Spleen (tissue), 11 donors: ENCODE measurements at regions not wholly inside any gene's neighbourhood (a gene's known extent, or its start where the extent isn't known, plus 50 kb on each side); places are given as distances from the start of the nearest gene placed in this dataset.

Source experiments
- DNase-seq: peaks from one replicate; pipeline ENCODE4 v3.0.0-alpha.2; 2020
- H3K27ac ChIP-seq, 8 donors: fragments of 200-600 bp; sonication (generic) in 7 of 8; 1 replicate in 4 of 8; 2 replicates in 4 of 8; pipeline versions ENCODE4 v1.5.0 to v1.8.0; 2016 to 2021; ENCODE audit warnings: inconsistent platforms in 4 of 8, mild to moderate bottlenecking in 4 of 8, moderate library complexity in 1 of 8
- H3K27me3 ChIP-seq, 7 donors: fragments of 200-600 bp; sonication (generic) in 6 of 7; replicated peaks in 1 of 7; 1 replicate in 4 of 7; 2 replicates in 3 of 7; pipeline versions ENCODE4 v1.5.0 to v1.8.0; 2016 to 2021; ENCODE audit warnings: inconsistent platforms in 3 of 7, mild to moderate bottlenecking in 1 of 7
- H3K36me3 ChIP-seq, 6 donors: fragments of 200-600 bp; sonication (generic) in 5 of 6; 1 replicate in 4 of 6; 2 replicates in 2 of 6; pipeline versions ENCODE4 v1.5.0 to v1.8.0; 2016 to 2021; ENCODE audit warnings: inconsistent platforms in 2 of 6
- H3K4me1 ChIP-seq, 6 donors: fragments of 200-600 bp; sonication (generic) in 5 of 6; 1 replicate in 3 of 6; 2 replicates in 3 of 6; pipeline versions ENCODE4 v1.5.0 to v1.8.0; 2016 to 2021; ENCODE audit warnings: inconsistent platforms in 3 of 6
- H3K4me3 ChIP-seq, 8 donors: fragments of 200-600 bp; sonication (generic) in 7 of 8; 1 replicate in 4 of 8; 2 replicates in 4 of 8; pipeline versions ENCODE4 v1.5.0 to v1.8.0; 2016 to 2021; ENCODE audit warnings: inconsistent platforms in 4 of 8, mild to moderate bottlenecking in 4 of 8, moderate library complexity in 2 of 8
- H3K9me3 ChIP-seq, 8 donors: fragments of 200-600 bp; sonication (generic) in 7 of 8; 1 replicate in 4 of 8; 2 replicates in 4 of 8; pipeline versions ENCODE4 v1.5.0 to v1.8.0; 2016 to 2021; ENCODE audit warnings: inconsistent platforms in 4 of 8
- POLR2A ChIP-seq, 3 donors: fragments of 450-650 bp; IDR thresholded peaks; one replicate each; pipeline ENCODE4 v1.5.1; 2017; ENCODE audit warnings: antibody characterized with exemption in 3 of 3, mild to moderate bottlenecking in 1 of 3
- POLR2AphosphoS5 ChIP-seq, 3 donors: sonication (generic); formaldehyde crosslinking; IDR thresholded peaks; one replicate each; pipeline ENCODE4 v1.5.1; 2017; ENCODE audit warnings: antibody characterized with exemption in 3 of 3
- WGBS, 5 donors: extraction: QIAGEN DNeasy Blood & Tissue Kit in 3 of 5; methylation state at CpG; one replicate each; pipeline versions ENCODE4 v1.1.5 to v1.1.7; 2013 to 2018; 5-methylcytosine and 5-hydroxymethylcytosine counted together
- intact Hi-C: fragments of 100-400 bp; cut with DNase I; formaldehyde crosslinking; loops from one replicate; pipeline ENCODE4 v1.15.0; 2023; ENCODE audit warnings: low total_unique reads
- TF ChIP-seq, protein P1 (sequence below), 11 experiments: fragments of 200-600 bp in 7 of 11; fragments of 450-650 bp in 4 of 11; sonication (generic) in 4 of 11; IDR thresholded peaks in 8 of 11; conservative IDR thresholded peaks in 3 of 11; 1 replicate in 7 of 11; 2 replicates in 4 of 11; pipeline versions ENCODE4 v1.4.0 to v1.8.0; 2016 to 2021; ENCODE audit warnings: antibody characterized with exemption in 11 of 11, inconsistent platforms in 4 of 11, mild to moderate bottlenecking in 1 of 11
- donor health status: healthy with polysubstance abuse.
- donor health status: DM: no; HTN: no; CAD: no; lungs with moderate emphysema.
- donor health status: DM: no; HTN: no; CAD: no.
- donor health status: Bipolar disorder and iron deficiency.
- donor health status: healthy.
- donor health status: DM: no; HTN: no; CAD: no.
- donor health status: DM: yes; HTN: yes; CAD: no.

DNA sequence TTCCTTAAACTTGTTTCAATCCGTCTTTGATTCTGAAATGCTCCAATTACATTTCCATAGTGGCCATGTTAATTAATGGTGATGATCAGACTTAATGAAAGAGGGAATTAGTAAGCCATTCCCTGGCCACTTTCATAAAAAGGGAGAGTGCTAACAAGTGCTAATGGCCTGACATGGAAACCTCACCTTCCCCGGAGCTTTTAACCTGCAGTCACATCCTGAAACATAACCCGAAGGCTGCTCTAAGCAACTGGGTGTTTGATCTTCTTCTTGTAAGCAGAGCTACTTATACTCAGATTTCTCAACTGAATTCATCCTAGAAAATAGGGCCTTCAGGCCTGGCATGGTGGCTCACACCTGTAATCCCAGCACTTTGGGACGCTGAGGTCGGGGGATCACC, 67.1 kb upstream of the ZMYND8 start:
- intact Hi-C loops, result no loop called here
- WGBS, 5 donors, result 90 to 94% (median 93%) methylated on average over 5 of the region's 5 CpGs
- Histone ChIP-seq H3K27ac (no peak overlapping the region), H3K36me3 (no peaks in the 10 kb centered on the region), H3K4me1 (peaks cover 0 to 25% (median 2%) of the 10 kb centered on the region in 6 donors), H3K27me3 (no peaks in the 10 kb centered on the region), H3K9me3 (peaks cover 4 to 27% (median 19%) of the 10 kb centered on the region in 8 donors), H3K4me3 (no peak overlapping the region)
- no peak for DNase-seq
- TF ChIP-seq POLR2A (IDR thresholded peaks at IDR 0.05), result no peak
- no peak for TF ChIP-seq POLR2AphosphoS5 (IDR thresholded peaks at IDR 0.05)
- TF ChIP-seq, protein P1, sequence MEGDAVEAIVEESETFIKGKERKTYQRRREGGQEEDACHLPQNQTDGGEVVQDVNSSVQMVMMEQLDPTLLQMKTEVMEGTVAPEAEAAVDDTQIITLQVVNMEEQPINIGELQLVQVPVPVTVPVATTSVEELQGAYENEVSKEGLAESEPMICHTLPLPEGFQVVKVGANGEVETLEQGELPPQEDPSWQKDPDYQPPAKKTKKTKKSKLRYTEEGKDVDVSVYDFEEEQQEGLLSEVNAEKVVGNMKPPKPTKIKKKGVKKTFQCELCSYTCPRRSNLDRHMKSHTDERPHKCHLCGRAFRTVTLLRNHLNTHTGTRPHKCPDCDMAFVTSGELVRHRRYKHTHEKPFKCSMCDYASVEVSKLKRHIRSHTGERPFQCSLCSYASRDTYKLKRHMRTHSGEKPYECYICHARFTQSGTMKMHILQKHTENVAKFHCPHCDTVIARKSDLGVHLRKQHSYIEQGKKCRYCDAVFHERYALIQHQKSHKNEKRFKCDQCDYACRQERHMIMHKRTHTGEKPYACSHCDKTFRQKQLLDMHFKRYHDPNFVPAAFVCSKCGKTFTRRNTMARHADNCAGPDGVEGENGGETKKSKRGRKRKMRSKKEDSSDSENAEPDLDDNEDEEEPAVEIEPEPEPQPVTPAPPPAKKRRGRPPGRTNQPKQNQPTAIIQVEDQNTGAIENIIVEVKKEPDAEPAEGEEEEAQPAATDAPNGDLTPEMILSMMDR (IDR thresholded peaks at IDR 0.05 in 8 of 11, conservative IDR thresholded peaks at IDR 0.05 in 3 of 11), result no peak

DNA sequence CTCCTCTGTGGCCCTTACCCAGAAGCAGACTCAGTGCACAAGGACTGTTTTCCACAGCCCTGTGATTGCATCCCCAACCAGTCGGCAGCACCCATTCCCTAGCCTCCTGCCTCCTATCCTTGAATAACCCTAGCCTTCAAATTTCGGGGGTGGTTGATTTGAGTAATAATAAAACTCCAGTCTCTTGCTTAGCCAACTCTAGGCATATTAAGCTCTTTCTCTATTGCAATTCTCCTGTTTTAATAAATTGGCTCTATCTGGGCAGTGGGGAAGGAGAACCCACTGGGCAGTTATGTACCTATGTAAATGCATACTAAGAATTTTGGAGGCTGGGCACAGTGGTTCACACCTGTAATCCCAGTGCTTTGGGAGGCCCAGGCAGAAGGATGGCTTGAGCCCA, 70.6 kb upstream of the ZMYND8 start:
- peaks cover 0 to 13% (median 0%) of the 10 kb centered on the region in 6 donors for H3K4me1 ChIP-seq
- DNase-seq, result no peak
- TF ChIP-seq, protein P1 (IDR thresholded peaks at IDR 0.05 in 8 of 11, conservative IDR thresholded peaks at IDR 0.05 in 3 of 11), result no peak
- TF ChIP-seq POLR2AphosphoS5 (IDR thresholded peaks at IDR 0.05) (no peak), POLR2A (IDR thresholded peaks at IDR 0.05) (no peak)
- no peak overlapping the region for H3K4me3 ChIP-seq
- H3K36me3 ChIP-seq, result no peaks in the 10 kb centered on the region
- H3K27ac ChIP-seq, result no peak overlapping the region
- H3K9me3 ChIP-seq, result peaks cover 4 to 27% (median 19%) of the 10 kb centered on the region in 8 donors
- 65 to 95% (median 94%) methylated on average over 2 of the region's 2 CpGs for whole genome bisulfite sequencing, 5 donors
- H3K27me3 ChIP-seq, result no peaks in the 10 kb centered on the region
- intact Hi-C loops, result no loop called here

DNA sequence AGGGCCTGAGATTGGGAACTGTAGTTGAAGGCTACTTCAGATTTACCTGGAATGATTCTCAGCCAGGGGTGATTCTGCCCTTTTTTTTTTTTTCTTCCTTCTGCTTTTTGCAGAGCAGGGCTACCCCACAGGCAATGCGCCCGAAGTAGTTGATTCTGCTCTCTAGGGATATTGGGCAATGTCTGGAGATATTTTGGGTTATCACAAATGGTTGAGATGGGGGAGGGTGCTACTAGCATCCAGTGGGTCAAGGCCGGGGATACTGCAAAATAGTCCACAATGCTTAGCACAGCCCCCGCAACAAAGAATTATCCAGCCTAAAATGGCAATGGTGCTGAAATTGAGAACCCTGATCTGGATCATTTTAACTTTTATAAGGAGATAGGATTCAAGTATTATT, 71.2 kb upstream of the ZMYND8 start:
- no peak for TF ChIP-seq POLR2AphosphoS5 (IDR thresholded peaks at IDR 0.05)
- TF ChIP-seq, protein P1 (IDR thresholded peaks at IDR 0.05 in 8 of 11, conservative IDR thresholded peaks at IDR 0.05 in 3 of 11), result no peak
- no peak for TF ChIP-seq POLR2A (IDR thresholded peaks at IDR 0.05)
- WGBS, 5 donors, result 70 to 84% (median 79%) methylated on average over 4 of the region's 4 CpGs
- H3K36me3 ChIP-seq, result no peaks in the 10 kb centered on the region

DNA sequence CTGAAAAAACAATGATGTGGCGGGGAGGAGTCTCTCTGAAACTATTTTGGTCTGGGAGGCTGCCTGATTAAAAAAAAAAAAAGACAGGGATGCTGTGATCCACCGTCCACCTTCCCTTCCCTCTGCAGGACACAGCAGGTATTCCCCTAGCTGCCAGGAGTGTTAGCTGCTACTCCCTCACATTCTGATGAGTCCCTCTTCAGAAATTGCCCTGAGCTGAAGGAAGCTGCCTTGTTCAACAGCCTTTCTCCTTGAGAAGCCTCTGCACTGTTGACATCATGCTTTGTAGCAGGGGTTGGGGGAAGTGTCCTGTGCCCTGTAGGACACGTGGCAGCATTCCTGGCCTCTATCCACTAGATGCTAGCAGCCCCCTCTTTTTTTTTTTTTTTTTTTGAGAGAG, 71.7 kb upstream of the ZMYND8 start:
- Histone ChIP-seq H3K4me1 (peaks cover 0 to 24% (median under 1%) of the 10 kb centered on the region in 6 donors), H3K9me3 (peaks cover 4 to 27% (median 19%) of the 10 kb centered on the region in 8 donors), H3K27ac (no peak overlapping the region), H3K36me3 (no peaks in the 10 kb centered on the region), H3K4me3 (no peak overlapping the region), H3K27me3 (no peaks in the 10 kb centered on the region)
- 65 to 91% (median 79%) methylated on average over 3 of the region's 3 CpGs for WGBS, 5 donors
- TF ChIP-seq POLR2A (IDR thresholded peaks at IDR 0.05) (no peak), POLR2AphosphoS5 (IDR thresholded peaks at IDR 0.05) (no peak)
- TF ChIP-seq, protein P1 (IDR thresholded peaks at IDR 0.05 in 8 of 11, conservative IDR thresholded peaks at IDR 0.05 in 3 of 11), result no peak
- intact Hi-C loops, result no loop called here
- DNase-seq, result no peak

More for the DNA sequence above, 71.2 kb upstream of the ZMYND8 start:
- no peaks in the 10 kb centered on the region for H3K27me3 ChIP-seq
- peaks cover 0 to 20% (median 0%) of the 10 kb centered on the region in 6 donors for H3K4me1 ChIP-seq
- intact Hi-C loops, result no loop called here
- H3K4me3 ChIP-seq, result no peak overlapping the region
- H3K9me3 ChIP-seq, result peaks cover 4 to 27% (median 19%) of the 10 kb centered on the region in 8 donors
- H3K27ac ChIP-seq, result no peak overlapping the region
- DNase-seq, result no peak
